ENCODE measurements at regions not wholly inside any gene's neighbourhood (a gene's known extent, or its start where the extent isn't known, plus 50 kb on each side); places are given as distances from the start of the nearest gene placed in this dataset.

DNA sequence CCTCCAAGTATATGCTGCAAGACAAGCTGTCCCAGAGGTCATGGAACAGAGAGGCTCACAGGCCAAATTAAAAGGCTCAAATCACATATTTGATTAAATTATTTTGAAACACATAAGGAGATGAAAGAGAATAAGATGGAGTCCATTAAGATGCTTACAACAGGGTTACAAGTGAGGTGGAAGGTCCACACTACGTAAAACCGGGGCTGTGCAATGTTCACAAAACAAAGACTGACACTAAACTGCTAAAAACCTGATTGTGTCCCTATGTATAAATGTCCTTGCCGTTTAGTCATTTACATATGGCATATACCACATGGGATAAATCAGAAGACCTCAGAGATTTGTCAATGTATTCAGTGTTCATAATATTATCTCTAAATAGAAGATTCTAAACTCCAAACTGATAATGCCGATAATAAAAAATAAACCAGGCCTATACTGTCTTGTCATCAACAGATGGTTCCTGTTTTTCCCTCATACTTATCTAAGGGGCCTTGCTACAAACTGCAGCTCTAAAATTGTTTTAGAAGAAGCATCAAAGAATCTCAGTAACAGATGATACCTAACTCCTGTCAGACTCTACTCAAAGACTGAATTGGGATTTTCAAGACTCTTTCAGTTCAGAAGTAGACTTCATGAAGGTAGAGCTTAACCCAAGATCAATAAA lies 51.8 kb upstream of the RIPOR2 start:
- Mint-ChIP-seq H3K9me3 (ENCODE audit: unreplicated experiment) (no peaks in the 10 kb centered on the region), H3K4me3 (ENCODE audit: unreplicated experiment) (no peak overlapping the region), H3K27ac (ENCODE audit: low read depth, unreplicated experiment) (no peak overlapping the region), H3K4me1 (ENCODE audit: insufficient read depth, unreplicated experiment) (peaks cover 17% of the 10 kb centered on the region), H3K36me3 (ENCODE audit: insufficient read depth, unreplicated experiment) (no peaks in the 10 kb centered on the region), H3K27me3 (ENCODE audit: insufficient read depth, unreplicated experiment) (no peaks in the 10 kb centered on the region)
- no peak for DNase-seq (ENCODE audit: unreplicated experiment)
- intact Hi-C loops (cut with micrococcal nuclease): no loop called here
- CTCF ChIA-PET: interaction anchor here (0.8 kb wide), 1 partner anchor 39 kb away, joined by 3 read pairs; no protein-coding TSS in a partner anchor
- POLR2A ChIA-PET: interaction anchor here (0.6 to 2.2 kb wide), 5 partner anchors 9 to 34 kb away, joined by 3 to 6 read pairs (median 3); no protein-coding TSS in a partner anchor
- TF ChIP-seq, protein P1, sequence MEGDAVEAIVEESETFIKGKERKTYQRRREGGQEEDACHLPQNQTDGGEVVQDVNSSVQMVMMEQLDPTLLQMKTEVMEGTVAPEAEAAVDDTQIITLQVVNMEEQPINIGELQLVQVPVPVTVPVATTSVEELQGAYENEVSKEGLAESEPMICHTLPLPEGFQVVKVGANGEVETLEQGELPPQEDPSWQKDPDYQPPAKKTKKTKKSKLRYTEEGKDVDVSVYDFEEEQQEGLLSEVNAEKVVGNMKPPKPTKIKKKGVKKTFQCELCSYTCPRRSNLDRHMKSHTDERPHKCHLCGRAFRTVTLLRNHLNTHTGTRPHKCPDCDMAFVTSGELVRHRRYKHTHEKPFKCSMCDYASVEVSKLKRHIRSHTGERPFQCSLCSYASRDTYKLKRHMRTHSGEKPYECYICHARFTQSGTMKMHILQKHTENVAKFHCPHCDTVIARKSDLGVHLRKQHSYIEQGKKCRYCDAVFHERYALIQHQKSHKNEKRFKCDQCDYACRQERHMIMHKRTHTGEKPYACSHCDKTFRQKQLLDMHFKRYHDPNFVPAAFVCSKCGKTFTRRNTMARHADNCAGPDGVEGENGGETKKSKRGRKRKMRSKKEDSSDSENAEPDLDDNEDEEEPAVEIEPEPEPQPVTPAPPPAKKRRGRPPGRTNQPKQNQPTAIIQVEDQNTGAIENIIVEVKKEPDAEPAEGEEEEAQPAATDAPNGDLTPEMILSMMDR (IDR thresholded peaks at IDR 0.05; ENCODE audit: unreplicated experiment): no peak
- BruUV-seq (replicated peaks): no TSS peak

DNA sequence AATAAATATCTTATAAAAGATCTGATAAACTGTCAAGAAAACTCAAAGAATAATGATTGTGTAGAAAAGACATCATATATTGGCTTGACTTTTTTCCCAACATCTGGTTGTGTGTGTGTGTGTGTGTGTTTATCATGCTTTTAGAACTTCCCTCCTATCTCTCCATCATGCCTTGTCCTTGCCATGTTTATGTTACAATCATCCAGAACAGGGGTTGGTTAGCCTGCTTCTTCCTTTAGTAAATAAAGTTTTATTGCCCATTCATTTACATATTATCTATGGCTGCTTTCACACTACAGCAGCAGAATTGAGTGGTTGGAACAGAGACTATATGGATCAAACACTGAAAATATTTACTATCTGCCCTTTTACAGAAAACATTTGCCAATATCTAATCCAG lies 52.8 kb upstream of the RIPOR2 start:
- Mint-ChIP-seq H3K27me3 (ENCODE audit: insufficient read depth, unreplicated experiment) (no peaks in the 10 kb centered on the region), H3K4me1 (ENCODE audit: insufficient read depth, unreplicated experiment) (peaks cover 11% of the 10 kb centered on the region), H3K36me3 (ENCODE audit: insufficient read depth, unreplicated experiment) (no peaks in the 10 kb centered on the region), H3K27ac (ENCODE audit: low read depth, unreplicated experiment) (no peak overlapping the region), H3K9me3 (ENCODE audit: unreplicated experiment) (peaks cover 5% of the 10 kb centered on the region), H3K4me3 (ENCODE audit: unreplicated experiment) (no peak overlapping the region)
- DNase-seq (ENCODE audit: unreplicated experiment): no peak
- intact Hi-C loops (cut with micrococcal nuclease): no loop called here
- ChIA-PET CTCF (no interaction called here), POLR2A (interaction anchor here (0.9 to 2.2 kb wide), 3 partner anchors 14 to 29 kb away, joined by 3 to 6 read pairs (median 3); no protein-coding TSS in a partner anchor)
- TF ChIP-seq, protein P1 (IDR thresholded peaks at IDR 0.05; ENCODE audit: unreplicated experiment): no peak
- no TSS peak for BruUV-seq (replicated peaks)

DNA sequence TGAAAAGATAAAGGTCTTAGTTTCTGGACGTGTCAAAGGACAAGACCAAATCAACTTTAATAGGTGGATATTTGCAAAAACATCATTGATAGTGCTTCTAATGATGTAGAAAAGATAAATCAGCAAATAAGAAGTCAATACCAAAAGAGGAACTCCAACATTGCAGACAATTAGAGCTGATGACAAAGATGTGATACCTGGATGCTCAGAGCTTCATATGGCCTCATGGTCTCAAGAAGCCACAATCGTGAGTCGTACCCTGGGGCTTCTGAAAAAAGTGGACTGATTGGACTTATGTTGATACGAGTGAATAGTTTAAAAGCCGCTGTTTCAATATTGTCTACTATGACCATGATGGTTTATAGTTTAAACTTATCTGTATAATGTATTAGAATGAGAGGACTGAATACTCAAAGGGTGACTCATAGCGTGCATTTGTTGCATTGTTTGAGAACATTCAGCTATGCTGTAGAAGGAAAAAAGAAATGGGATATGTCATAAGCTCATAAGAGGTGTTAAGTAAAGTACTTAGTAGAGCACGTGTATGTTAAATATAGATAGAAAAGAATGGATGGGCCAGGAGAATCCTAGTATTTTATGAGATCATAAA lies 54.6 kb upstream of the RIPOR2 start:
- Mint-ChIP-seq H3K4me3 (ENCODE audit: unreplicated experiment) (no peak overlapping the region), H3K27me3 (ENCODE audit: insufficient read depth, unreplicated experiment) (no peaks in the 10 kb centered on the region), H3K27ac (ENCODE audit: low read depth, unreplicated experiment) (peak overlapping the region; percentile 24), H3K4me1 (ENCODE audit: insufficient read depth, unreplicated experiment) (peaks cover 11% of the 10 kb centered on the region), H3K36me3 (ENCODE audit: insufficient read depth, unreplicated experiment) (no peaks in the 10 kb centered on the region), H3K9me3 (ENCODE audit: unreplicated experiment) (peaks cover 5% of the 10 kb centered on the region)
- DNase-seq (ENCODE audit: unreplicated experiment): no peak
- POLR2A ChIA-PET: interaction anchor here (0.5 to 3.2 kb wide), 11 partner anchors 9 to 213 kb away, joined by 3 to 27 read pairs (median 6); no protein-coding TSS in a partner anchor
- no TSS peak for BruUV-seq (replicated peaks)
- CTCF ChIA-PET: interaction anchor here (0.5 to 3.1 kb wide), 13 partner anchors 8 to 140 kb away, joined by 3 to 30 read pairs (median 9); no protein-coding TSS in a partner anchor
- intact Hi-C loops (cut with micrococcal nuclease): no loop called here
- TF ChIP-seq, protein P1 (IDR thresholded peaks at IDR 0.05; ENCODE audit: unreplicated experiment): no peak
